ENCODE measurements at regions not wholly inside any gene's neighbourhood (a gene's known extent, or its start where the extent isn't known, plus 50 kb on each side); places are given as distances from the start of the nearest gene placed in this dataset.

DNA sequence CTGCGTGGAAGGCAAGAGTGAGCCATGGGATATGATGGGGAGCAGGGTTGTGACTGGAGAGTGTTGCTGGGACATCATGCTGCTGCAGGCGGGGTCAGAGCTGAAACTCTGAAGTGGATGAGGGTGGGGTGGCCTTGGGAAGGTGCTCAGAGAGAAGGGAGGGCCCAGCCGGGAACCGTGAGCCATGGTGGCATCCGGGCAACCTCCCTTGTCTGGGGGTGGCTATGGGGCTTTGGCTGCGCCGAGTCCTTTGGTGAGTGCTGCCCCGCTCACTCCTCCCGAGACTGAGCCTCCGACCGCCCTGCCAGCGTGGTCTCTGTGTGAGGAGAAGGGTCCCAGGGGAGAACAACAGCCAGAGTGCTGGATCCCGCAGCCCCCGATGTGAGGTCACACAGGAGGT, 632.0 kb downstream of the BRD1 start:
- H3K9me2 ChIP-seq (replicated peaks; ENCODE audit: insufficient read depth, low read length), result no peaks in the 10 kb centered on the region
- H3K27me3 ChIP-seq (ENCODE audit: low read length), result no peaks in the 10 kb centered on the region
- H3K79me2 ChIP-seq (ENCODE audit: insufficient read depth, low read length), result no peaks in the 10 kb centered on the region
- H3K9me3 ChIP-seq (ENCODE audit: insufficient read depth, low read length), result no peaks in the 10 kb centered on the region
- H3K36me3 ChIP-seq (ENCODE audit: low read length), result no peaks in the 10 kb centered on the region
- no peak overlapping the region for H3K27ac ChIP-seq (ENCODE audit: low read depth, low read length)
- no peaks in the 10 kb centered on the region for H4K20me1 ChIP-seq (ENCODE audit: low read depth, low read length)
- H3K4me2 ChIP-seq (ENCODE audit: low read depth, low read length, poor library complexity, severe bottlenecking), result no peak overlapping the region
- no peaks in the 10 kb centered on the region for H3F3A ChIP-seq (ENCODE audit: insufficient read depth)
- H3K4me3 ChIP-seq (ENCODE audit: insufficient read depth, low read length, poor library complexity, severe bottlenecking), result no peak overlapping the region
- no peak overlapping the region for H3K9ac ChIP-seq (ENCODE audit: low read length)
- TF ChIP-seq EZH2phosphoT487 (conservative IDR thresholded peaks at IDR 0.05; ENCODE audit: low read length), result no peak
- TF ChIP-seq, protein P1, sequence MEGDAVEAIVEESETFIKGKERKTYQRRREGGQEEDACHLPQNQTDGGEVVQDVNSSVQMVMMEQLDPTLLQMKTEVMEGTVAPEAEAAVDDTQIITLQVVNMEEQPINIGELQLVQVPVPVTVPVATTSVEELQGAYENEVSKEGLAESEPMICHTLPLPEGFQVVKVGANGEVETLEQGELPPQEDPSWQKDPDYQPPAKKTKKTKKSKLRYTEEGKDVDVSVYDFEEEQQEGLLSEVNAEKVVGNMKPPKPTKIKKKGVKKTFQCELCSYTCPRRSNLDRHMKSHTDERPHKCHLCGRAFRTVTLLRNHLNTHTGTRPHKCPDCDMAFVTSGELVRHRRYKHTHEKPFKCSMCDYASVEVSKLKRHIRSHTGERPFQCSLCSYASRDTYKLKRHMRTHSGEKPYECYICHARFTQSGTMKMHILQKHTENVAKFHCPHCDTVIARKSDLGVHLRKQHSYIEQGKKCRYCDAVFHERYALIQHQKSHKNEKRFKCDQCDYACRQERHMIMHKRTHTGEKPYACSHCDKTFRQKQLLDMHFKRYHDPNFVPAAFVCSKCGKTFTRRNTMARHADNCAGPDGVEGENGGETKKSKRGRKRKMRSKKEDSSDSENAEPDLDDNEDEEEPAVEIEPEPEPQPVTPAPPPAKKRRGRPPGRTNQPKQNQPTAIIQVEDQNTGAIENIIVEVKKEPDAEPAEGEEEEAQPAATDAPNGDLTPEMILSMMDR (IDR thresholded peaks at IDR 0.05; ENCODE audit: insufficient read depth, low read length, poor library complexity, severe bottlenecking), result no peak
- H2AFZ ChIP-seq (ENCODE audit: low read depth, low read length, severe bottlenecking), result no peak overlapping the region

GRCh38 chr22:49193901-49194465, 633.7 kb downstream of the BRD1 start:
- no peak overlapping the region for H3K27ac ChIP-seq (ENCODE audit: low read depth, low read length)
- H3K79me2 ChIP-seq (ENCODE audit: insufficient read depth, low read length), result no peaks in the 10 kb centered on the region
- H3K4me3 ChIP-seq (ENCODE audit: insufficient read depth, low read length, poor library complexity, severe bottlenecking), result no peak overlapping the region
- H3K9ac ChIP-seq (ENCODE audit: low read length), result no peak overlapping the region
- H3K4me2 ChIP-seq (ENCODE audit: low read depth, low read length, poor library complexity, severe bottlenecking), result no peak overlapping the region
- no peaks in the 10 kb centered on the region for H3K9me2 ChIP-seq (replicated peaks; ENCODE audit: insufficient read depth, low read length)
- no peaks in the 10 kb centered on the region for H4K20me1 ChIP-seq (ENCODE audit: low read depth, low read length)
- no peak overlapping the region for H2AFZ ChIP-seq (ENCODE audit: low read depth, low read length, severe bottlenecking)
- no peak for TF ChIP-seq EZH2phosphoT487 (conservative IDR thresholded peaks at IDR 0.05; ENCODE audit: low read length)
- TF ChIP-seq, protein P1 (IDR thresholded peaks at IDR 0.05; ENCODE audit: insufficient read depth, low read length, poor library complexity, severe bottlenecking), result no peak
- no peaks in the 10 kb centered on the region for H3K27me3 ChIP-seq (ENCODE audit: low read length)
- no peaks in the 10 kb centered on the region for H3F3A ChIP-seq (ENCODE audit: insufficient read depth)
- H3K36me3 ChIP-seq (ENCODE audit: low read length), result no peaks in the 10 kb centered on the region
- no peaks in the 10 kb centered on the region for H3K9me3 ChIP-seq (ENCODE audit: insufficient read depth, low read length)

DNA sequence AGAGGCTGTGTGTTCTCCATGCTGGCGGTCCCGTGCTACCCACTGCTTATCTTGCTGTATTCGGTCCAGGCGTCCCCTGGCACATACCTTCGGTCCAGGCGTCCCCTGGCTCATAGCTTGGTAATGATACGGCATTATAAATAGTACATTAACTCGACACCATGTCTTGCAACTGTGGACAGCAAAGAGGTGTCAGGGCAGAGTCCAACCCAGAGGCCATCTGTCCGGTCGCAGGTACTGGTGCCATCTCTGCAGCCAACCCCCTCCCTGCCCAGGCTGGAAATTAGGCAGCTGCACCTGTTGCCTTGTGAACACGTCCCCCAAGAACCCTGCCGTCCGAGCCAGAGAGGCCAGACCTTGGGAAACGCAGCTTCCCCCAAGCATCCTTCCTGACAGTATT, 634.3 kb downstream of the BRD1 start:
- Histone ChIP-seq H3K79me2 (ENCODE audit: insufficient read depth, low read length) (no peaks in the 10 kb centered on the region), H3K4me2 (ENCODE audit: low read depth, low read length, poor library complexity, severe bottlenecking) (no peak overlapping the region), H3F3A (ENCODE audit: insufficient read depth) (no peaks in the 10 kb centered on the region), H2AFZ (ENCODE audit: low read depth, low read length, severe bottlenecking) (no peak overlapping the region), H3K9me2 (replicated peaks; ENCODE audit: insufficient read depth, low read length) (no peaks in the 10 kb centered on the region), H3K27me3 (ENCODE audit: low read length) (no peaks in the 10 kb centered on the region), H3K4me3 (ENCODE audit: insufficient read depth, low read length, poor library complexity, severe bottlenecking) (no peak overlapping the region), H3K27ac (ENCODE audit: low read depth, low read length) (no peak overlapping the region), H3K36me3 (ENCODE audit: low read length) (no peaks in the 10 kb centered on the region), H4K20me1 (ENCODE audit: low read depth, low read length) (no peaks in the 10 kb centered on the region), H3K9ac (ENCODE audit: low read length) (no peak overlapping the region), H3K9me3 (ENCODE audit: insufficient read depth, low read length) (no peaks in the 10 kb centered on the region)
- TF ChIP-seq EZH2phosphoT487 (conservative IDR thresholded peaks at IDR 0.05; ENCODE audit: low read length), result no peak
- TF ChIP-seq, protein P1 (IDR thresholded peaks at IDR 0.05; ENCODE audit: insufficient read depth, low read length, poor library complexity, severe bottlenecking), result no peak
